Kidney epithelial cell (primary cell): ENCODE measurements at regions not wholly inside any gene's neighbourhood (a gene's known extent, or its start where the extent isn't known, plus 50 kb on each side); places are given as distances from the start of the nearest gene placed in this dataset.

ENCODE experiments used
- DNase-seq: peaks from one replicate; pipeline ENCODE4 v3.0.0-alpha.2; 2010; ENCODE audit warnings: low read depth
- H3K27me3 ChIP-seq: 2 replicates; pipeline ENCODE4 v1.6.0; 2011; ENCODE audit warnings: low read length; ENCODE audit not compliant: control insufficient read depth, insufficient read depth
- H3K36me3 ChIP-seq: 2 replicates; pipeline ENCODE4 v1.5.1; 2011; ENCODE audit warnings: low read length; ENCODE audit not compliant: control insufficient read depth, insufficient read depth
- H3K4me3 ChIP-seq: 2 replicates; pipeline ENCODE4 v1.5.1; 2011; ENCODE audit warnings: low read depth, mild to moderate bottlenecking, control low read depth, low read length
- TF ChIP-seq, protein P1 (sequence below): IDR thresholded peaks from 2 replicates; pipeline ENCODE4 v1.5.1; 2011; ENCODE audit warnings: mild to moderate bottlenecking, moderate library complexity, low read length, control low read depth, inconsistent platforms; ENCODE audit not compliant: insufficient read depth, poor library complexity, severe bottlenecking

DNA sequence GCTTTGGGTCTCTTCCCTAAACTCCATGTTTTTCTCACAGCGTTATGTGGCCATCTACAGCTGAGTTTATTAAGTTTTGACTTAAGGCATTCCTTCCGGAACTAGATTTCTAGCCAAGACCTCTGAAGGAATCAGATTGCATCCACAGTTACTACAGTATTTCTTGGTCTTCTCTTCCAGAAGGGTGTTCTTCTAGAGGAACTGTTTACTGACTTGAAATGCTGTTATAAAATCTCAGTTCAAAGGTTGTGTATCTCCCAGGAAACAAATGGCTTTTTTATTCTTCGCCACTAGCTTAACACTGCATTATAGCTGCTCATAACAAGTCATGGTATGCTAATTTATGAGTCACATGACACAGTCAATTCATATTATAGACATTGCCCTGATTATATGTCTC lies 55.3 kb upstream of the RAD23B start:
- Histone ChIP-seq H3K27me3 (no peaks in the 10 kb centered on the region), H3K4me3 (no peak overlapping the region), H3K36me3 (no peaks in the 10 kb centered on the region)
- TF ChIP-seq, protein P1, sequence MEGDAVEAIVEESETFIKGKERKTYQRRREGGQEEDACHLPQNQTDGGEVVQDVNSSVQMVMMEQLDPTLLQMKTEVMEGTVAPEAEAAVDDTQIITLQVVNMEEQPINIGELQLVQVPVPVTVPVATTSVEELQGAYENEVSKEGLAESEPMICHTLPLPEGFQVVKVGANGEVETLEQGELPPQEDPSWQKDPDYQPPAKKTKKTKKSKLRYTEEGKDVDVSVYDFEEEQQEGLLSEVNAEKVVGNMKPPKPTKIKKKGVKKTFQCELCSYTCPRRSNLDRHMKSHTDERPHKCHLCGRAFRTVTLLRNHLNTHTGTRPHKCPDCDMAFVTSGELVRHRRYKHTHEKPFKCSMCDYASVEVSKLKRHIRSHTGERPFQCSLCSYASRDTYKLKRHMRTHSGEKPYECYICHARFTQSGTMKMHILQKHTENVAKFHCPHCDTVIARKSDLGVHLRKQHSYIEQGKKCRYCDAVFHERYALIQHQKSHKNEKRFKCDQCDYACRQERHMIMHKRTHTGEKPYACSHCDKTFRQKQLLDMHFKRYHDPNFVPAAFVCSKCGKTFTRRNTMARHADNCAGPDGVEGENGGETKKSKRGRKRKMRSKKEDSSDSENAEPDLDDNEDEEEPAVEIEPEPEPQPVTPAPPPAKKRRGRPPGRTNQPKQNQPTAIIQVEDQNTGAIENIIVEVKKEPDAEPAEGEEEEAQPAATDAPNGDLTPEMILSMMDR = no peak
- DNase-seq = no peak

GRCh38 chr9:107228496-107229039 lies 54.5 kb upstream of the RAD23B start:
- no peak overlapping the region for H3K4me3 ChIP-seq
- H3K27me3 ChIP-seq = no peaks in the 10 kb centered on the region
- DNase-seq = no peak
- no peaks in the 10 kb centered on the region for H3K36me3 ChIP-seq
- TF ChIP-seq, protein P1 = no peak

DNA sequence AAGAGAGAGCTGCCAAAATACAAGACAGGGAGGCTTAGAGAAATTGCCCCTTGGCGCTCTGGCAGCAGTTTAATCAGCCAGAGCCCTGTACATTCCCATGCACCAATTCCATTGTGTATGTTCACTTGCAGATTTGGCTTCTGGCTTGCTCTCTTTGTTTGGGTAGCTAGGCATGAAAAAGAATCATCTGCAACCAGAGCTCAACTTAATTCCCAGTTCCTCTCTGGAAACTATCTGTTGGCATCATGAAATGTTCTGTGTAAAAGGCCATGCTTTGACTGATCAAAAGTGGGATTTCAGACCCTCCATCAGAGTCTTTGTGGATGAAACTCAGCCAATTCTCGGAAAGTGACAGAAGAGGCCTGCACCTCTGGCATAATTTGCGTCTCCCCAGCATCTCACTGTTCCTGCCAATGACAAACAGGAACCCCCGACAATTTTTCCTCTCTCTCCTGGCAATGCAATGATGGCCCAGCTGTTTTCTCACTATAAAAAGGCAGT lies 53.8 kb upstream of the RAD23B start:
- TF ChIP-seq, protein P1 = no peak
- H3K27me3 ChIP-seq = no peaks in the 10 kb centered on the region
- DNase-seq = no peak
- H3K4me3 ChIP-seq = no peak overlapping the region
- no peaks in the 10 kb centered on the region for H3K36me3 ChIP-seq
